ENCODE measurements at regions not wholly inside any gene's neighbourhood (a gene's known extent, or its start where the extent isn't known, plus 50 kb on each side); places are given as distances from the start of the nearest gene placed in this dataset.
A peak's percentile ranks its signal among the peaks of the same experiment; 100 is the strongest.

DNA sequence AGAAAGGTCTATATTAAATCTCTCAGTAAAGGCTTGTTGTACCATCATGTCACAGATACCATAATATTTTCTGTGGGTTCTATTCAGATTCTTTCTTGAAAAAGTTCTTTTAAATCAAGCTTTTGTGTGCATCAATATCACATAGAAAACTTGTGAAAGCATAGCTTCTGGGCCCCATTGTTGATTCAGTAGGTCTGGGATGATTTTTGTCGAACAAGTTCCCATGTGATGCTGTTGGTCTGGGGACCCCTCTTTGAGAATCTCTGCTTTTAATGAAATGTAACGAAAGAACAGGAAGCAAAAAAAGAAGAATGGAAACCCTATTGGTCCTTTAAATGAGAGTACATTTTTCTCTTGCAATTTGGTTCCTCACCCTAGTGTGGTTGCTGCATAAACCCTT lies 597.7 kb upstream of the CITED2 start:
- peaks cover 2% of the 10 kb centered on the region for H3K27me3 Mint-ChIP-seq (ENCODE audit: unreplicated experiment)
- H3K36me3 Mint-ChIP-seq (ENCODE audit: unreplicated experiment) = no peaks in the 10 kb centered on the region
- no peak for DNase-seq
- no peak overlapping the region for H3K4me3 Mint-ChIP-seq (ENCODE audit: unreplicated experiment)
- H3K27ac Mint-ChIP-seq (ENCODE audit: unreplicated experiment) = no peak overlapping the region
- peaks cover 2% of the 10 kb centered on the region for H3K9me3 Mint-ChIP-seq (ENCODE audit: unreplicated experiment)
- TF ChIP-seq, protein P1, sequence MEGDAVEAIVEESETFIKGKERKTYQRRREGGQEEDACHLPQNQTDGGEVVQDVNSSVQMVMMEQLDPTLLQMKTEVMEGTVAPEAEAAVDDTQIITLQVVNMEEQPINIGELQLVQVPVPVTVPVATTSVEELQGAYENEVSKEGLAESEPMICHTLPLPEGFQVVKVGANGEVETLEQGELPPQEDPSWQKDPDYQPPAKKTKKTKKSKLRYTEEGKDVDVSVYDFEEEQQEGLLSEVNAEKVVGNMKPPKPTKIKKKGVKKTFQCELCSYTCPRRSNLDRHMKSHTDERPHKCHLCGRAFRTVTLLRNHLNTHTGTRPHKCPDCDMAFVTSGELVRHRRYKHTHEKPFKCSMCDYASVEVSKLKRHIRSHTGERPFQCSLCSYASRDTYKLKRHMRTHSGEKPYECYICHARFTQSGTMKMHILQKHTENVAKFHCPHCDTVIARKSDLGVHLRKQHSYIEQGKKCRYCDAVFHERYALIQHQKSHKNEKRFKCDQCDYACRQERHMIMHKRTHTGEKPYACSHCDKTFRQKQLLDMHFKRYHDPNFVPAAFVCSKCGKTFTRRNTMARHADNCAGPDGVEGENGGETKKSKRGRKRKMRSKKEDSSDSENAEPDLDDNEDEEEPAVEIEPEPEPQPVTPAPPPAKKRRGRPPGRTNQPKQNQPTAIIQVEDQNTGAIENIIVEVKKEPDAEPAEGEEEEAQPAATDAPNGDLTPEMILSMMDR (IDR thresholded peaks at IDR 0.05; ENCODE audit: partially characterized antibody, unreplicated experiment) = no peak
- H3K4me1 Mint-ChIP-seq (ENCODE audit: low read depth, unreplicated experiment) = no peaks in the 10 kb centered on the region

DNA sequence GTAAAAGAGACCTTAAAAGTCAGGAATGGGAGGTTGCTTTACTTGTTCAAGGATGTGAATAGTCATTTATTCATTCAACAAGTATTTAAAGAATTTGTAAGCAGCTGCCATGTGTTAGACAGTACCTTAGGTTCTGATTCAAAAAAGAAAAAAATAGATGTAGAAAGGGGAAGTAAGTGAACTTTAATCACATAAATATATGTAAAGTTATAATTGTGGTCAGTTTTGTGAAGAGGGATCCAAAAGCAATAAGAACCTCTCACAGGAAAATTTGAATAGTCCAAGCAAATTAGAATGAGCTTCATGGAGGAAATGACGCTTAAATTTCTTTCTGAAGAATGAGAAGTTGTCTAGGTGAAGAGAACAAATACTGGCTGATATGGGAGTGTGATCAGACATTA lies 596.1 kb upstream of the CITED2 start:
- H3K36me3 Mint-ChIP-seq (ENCODE audit: unreplicated experiment) = no peaks in the 10 kb centered on the region
- H3K27me3 Mint-ChIP-seq (ENCODE audit: unreplicated experiment) = peaks cover 2% of the 10 kb centered on the region
- TF ChIP-seq, protein P1 (IDR thresholded peaks at IDR 0.05; ENCODE audit: partially characterized antibody, unreplicated experiment) = no peak
- H3K9me3 Mint-ChIP-seq (ENCODE audit: unreplicated experiment) = peaks cover 2% of the 10 kb centered on the region
- H3K4me1 Mint-ChIP-seq (ENCODE audit: low read depth, unreplicated experiment) = no peaks in the 10 kb centered on the region
- H3K4me3 Mint-ChIP-seq (ENCODE audit: unreplicated experiment) = no peak overlapping the region
- no peak overlapping the region for H3K27ac Mint-ChIP-seq (ENCODE audit: unreplicated experiment)
- no peak for DNase-seq

DNA sequence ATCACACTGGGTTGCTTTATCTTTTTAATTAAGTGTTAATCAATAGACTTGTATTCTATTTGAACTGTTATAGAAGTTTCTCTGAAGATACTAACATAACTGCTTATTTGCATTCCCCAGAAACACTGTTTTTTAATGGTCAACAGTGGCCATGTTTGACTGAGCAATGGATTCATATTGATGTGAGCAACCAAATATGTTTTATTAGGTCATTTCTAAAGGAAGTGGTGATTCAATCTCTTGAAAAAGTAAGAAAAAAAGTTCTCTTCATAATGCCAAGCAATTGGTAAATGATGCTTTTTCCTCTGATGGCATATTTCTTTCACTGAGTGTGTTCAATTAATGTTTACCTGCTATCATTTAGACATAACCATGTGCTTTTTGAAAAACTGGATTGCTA lies 593.0 kb upstream of the CITED2 start:
- Mint-ChIP-seq H3K27ac (ENCODE audit: unreplicated experiment) (no peak overlapping the region), H3K9me3 (ENCODE audit: unreplicated experiment) (peaks cover 2% of the 10 kb centered on the region), H3K4me1 (ENCODE audit: low read depth, unreplicated experiment) (peaks cover 4% of the 10 kb centered on the region), H3K4me3 (ENCODE audit: unreplicated experiment) (no peak overlapping the region), H3K27me3 (ENCODE audit: unreplicated experiment) (peaks cover 2% of the 10 kb centered on the region), H3K36me3 (ENCODE audit: unreplicated experiment) (no peaks in the 10 kb centered on the region)
- TF ChIP-seq, protein P1 (IDR thresholded peaks at IDR 0.05; ENCODE audit: partially characterized antibody, unreplicated experiment) = no peak
- no peak for DNase-seq

DNA sequence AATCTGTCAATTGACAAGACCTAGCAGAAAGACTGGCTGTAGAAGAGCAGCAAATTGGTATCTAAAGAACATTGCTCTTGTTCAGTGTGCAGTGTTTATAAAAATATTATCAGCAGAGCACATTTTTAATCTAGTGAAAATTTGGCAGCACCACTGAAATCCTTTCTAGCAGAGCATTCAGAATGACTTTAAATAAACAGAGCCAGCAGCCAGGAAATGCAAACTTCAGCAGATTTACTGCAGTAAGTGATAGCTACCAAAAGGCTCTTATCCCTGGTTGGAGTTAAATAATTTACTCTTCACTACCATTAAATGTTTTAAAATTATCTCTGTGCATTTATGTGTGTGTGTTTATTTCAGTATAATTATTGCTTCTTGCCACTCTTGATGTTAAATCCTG lies 590.9 kb upstream of the CITED2 start:
- Mint-ChIP-seq H3K9me3 (ENCODE audit: unreplicated experiment) (peaks cover 2% of the 10 kb centered on the region), H3K4me1 (ENCODE audit: low read depth, unreplicated experiment) (peaks cover 8% of the 10 kb centered on the region), H3K27me3 (ENCODE audit: unreplicated experiment) (peaks cover 2% of the 10 kb centered on the region), H3K36me3 (ENCODE audit: unreplicated experiment) (no peaks in the 10 kb centered on the region), H3K27ac (ENCODE audit: unreplicated experiment) (peak overlapping the region; percentile 31), H3K4me3 (ENCODE audit: unreplicated experiment) (no peak overlapping the region)
- TF ChIP-seq, protein P1 (IDR thresholded peaks at IDR 0.05; ENCODE audit: partially characterized antibody, unreplicated experiment) = no peak
- DNase-seq = no peak

DNA sequence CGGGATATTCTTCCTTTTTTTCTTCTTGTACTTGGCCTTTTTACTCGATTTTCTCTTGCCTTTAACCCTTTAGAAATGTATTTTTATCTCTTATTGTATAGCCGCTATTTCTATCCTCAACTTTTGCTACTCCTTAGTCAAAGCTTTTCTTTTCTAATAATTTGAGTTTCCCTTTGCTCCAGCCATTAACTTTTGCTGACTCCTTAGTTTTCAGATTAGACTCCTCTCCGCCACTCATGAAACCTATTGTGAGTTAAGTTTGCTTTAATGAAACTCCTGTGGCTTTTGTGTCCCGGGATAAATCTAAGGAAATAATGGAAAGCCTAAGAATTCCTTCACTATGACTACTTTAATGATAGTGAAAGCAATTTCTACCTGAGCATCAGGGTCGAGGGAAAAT lies 590.3 kb upstream of the CITED2 start:
- Mint-ChIP-seq H3K4me3 (ENCODE audit: unreplicated experiment) (no peak overlapping the region), H3K27me3 (ENCODE audit: unreplicated experiment) (no peaks in the 10 kb centered on the region), H3K36me3 (ENCODE audit: unreplicated experiment) (no peaks in the 10 kb centered on the region), H3K27ac (ENCODE audit: unreplicated experiment) (no peak overlapping the region), H3K4me1 (ENCODE audit: low read depth, unreplicated experiment) (peaks cover 8% of the 10 kb centered on the region), H3K9me3 (ENCODE audit: unreplicated experiment) (peaks cover 3% of the 10 kb centered on the region)
- TF ChIP-seq, protein P1 (IDR thresholded peaks at IDR 0.05; ENCODE audit: partially characterized antibody, unreplicated experiment) = no peak
- DNase-seq = no peak

Data from glutamatergic neuron (in vitro differentiated cells).